ENCODE measurements at regions not wholly inside any gene's neighbourhood (a gene's known extent, or its start where the extent isn't known, plus 50 kb on each side); places are given as distances from the start of the nearest gene placed in this dataset.

DNA sequence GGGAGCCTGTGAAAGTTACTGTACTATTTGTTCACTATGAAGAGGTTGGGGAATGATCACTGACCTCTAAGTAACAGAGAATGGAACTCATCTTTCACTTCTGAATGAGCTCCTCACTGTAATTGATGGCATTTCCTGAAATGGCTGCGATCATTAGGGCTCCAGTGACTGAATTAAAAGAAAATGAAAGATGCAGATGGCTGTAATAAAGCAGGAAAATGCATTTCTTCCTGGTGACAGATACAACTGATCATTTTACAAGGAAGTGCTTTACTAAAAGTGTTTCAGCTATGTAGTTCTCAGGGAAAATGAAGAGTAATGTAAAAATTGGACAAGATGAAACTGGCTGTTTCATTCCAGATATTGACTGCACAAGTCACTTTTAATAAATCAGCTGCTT lies 1200.6 kb upstream of the NUDT12 start:
- no peak for DNase-seq
- in situ Hi-C loops (cut with MboI; ENCODE audit: low pct_unique_long_range_greater_than_20kb, low sequenced_read_pairs): no loop called here

GRCh38 chr5:104757915-104758314 lies 1195.3 kb upstream of the NUDT12 start:
- in situ Hi-C loops (cut with MboI; ENCODE audit: low pct_unique_long_range_greater_than_20kb, low sequenced_read_pairs): no loop called here
- DNase-seq: no peak

DNA sequence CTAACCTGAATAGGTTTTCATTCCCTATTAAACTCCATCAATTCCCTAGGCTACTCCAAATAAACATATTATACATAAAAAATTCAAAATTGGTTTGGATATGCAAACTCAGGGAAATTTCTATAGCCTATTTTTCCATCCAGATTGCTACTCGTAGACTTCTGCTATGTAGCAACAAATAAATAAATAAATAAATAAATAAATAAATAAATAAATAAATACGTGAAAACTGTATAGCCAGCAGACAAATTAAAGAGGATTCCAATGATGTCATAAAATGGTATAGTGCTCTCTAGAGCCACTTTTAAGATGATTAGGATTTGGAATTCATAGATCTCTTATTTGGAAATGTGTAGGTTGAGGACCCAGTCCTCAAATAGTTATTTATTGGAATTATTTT lies 1193.2 kb upstream of the NUDT12 start:
- no peak for DNase-seq
- in situ Hi-C loops (cut with MboI; ENCODE audit: low pct_unique_long_range_greater_than_20kb, low sequenced_read_pairs): no loop called here

- in situ Hi-C loops (cut with MboI; ENCODE audit: low pct_unique_long_range_greater_than_20kb, low sequenced_read_pairs): no loop called here
- DNase-seq: no peak
These were observed 1191.9 kb upstream of the NUDT12 start for GRCh38 chr5:104754311-104754995.

DNA sequence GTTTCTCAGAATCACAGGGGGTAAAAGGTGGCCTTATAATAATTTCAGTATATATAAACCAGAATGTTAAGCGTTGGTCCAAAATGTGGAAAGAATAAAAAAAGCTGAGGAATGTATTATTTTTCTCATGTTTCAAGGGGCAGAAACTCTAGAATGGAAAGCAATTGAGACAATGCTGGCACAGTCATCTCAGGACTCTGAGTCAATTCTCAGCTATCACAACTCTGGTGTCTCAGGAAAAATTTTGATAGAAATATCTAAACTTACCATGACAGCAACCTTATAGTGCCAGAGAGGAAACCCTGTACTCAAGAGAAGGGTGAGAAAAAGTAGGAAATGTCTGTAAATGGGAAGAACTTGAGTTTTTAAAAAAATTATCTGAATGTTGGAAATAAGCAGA lies 1189.4 kb upstream of the NUDT12 start:
- no peak for DNase-seq
- in situ Hi-C loops (cut with MboI; ENCODE audit: low pct_unique_long_range_greater_than_20kb, low sequenced_read_pairs): no loop called here

GRCh38 chr5:104739905-104740304 lies 1177.3 kb upstream of the NUDT12 start:
- DNase-seq: no peak
- in situ Hi-C loops (cut with MboI; ENCODE audit: low pct_unique_long_range_greater_than_20kb, low sequenced_read_pairs): no loop called here

GRCh38 chr5:104739503-104739902 lies 1176.9 kb upstream of the NUDT12 start:
- in situ Hi-C loops (cut with MboI; ENCODE audit: low pct_unique_long_range_greater_than_20kb, low sequenced_read_pairs): no loop called here
- DNase-seq: no peak

GRCh38 chr5:104736073-104736472 lies 1173.5 kb upstream of the NUDT12 start:
- in situ Hi-C loops (cut with MboI; ENCODE audit: low pct_unique_long_range_greater_than_20kb, low sequenced_read_pairs): no loop called here
- no peak for DNase-seq

GRCh38 chr5:104734046-104734445 lies 1171.5 kb upstream of the NUDT12 start:
- no peak for DNase-seq
- in situ Hi-C loops (cut with MboI; ENCODE audit: low pct_unique_long_range_greater_than_20kb, low sequenced_read_pairs): no loop called here

GRCh38 chr5:104733063-104733669 lies 1170.6 kb upstream of the NUDT12 start:
- in situ Hi-C loops (cut with MboI; ENCODE audit: low pct_unique_long_range_greater_than_20kb, low sequenced_read_pairs): no loop called here
- DNase-seq: no peak

GRCh38 chr5:104731331-104731730 lies 1168.7 kb upstream of the NUDT12 start:
- no peak for DNase-seq
- in situ Hi-C loops (cut with MboI; ENCODE audit: low pct_unique_long_range_greater_than_20kb, low sequenced_read_pairs): no loop called here

- no peak for DNase-seq
- in situ Hi-C loops (cut with MboI; ENCODE audit: low pct_unique_long_range_greater_than_20kb, low sequenced_read_pairs): no loop called here
These were observed 1145.4 kb upstream of the NUDT12 start for GRCh38 chr5:104708027-104708426.

DNA sequence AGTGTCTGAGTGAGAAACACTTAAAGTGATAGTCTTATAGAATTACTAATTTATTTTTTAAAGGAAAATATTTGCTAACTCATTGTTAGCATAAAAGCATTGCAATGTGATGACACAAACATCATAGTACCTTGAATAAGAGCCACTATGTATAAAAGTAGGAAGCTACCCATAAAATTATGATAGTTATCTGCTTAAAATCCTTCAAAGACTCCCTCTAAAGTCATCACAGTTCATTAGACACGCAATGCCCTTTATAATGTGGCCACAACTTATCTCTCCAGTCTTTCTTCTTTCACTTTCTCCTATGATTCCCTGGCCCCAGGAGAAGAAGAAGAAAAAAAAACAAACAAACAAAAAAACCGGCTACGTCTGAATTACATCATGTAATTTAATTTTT lies 1144.0 kb upstream of the NUDT12 start:
- in situ Hi-C loops (cut with MboI; ENCODE audit: low pct_unique_long_range_greater_than_20kb, low sequenced_read_pairs): no loop called here
- DNase-seq: no peak

GRCh38 chr5:104702212-104702611 lies 1139.6 kb upstream of the NUDT12 start:
- DNase-seq: no peak
- in situ Hi-C loops (cut with MboI; ENCODE audit: low pct_unique_long_range_greater_than_20kb, low sequenced_read_pairs): no loop called here

- in situ Hi-C loops (cut with MboI; ENCODE audit: low pct_unique_long_range_greater_than_20kb, low sequenced_read_pairs): no loop called here
These were observed 1136.8 kb upstream of the NUDT12 start for GRCh38 chr5:104699438-104699837.

GRCh38 chr5:104661256-104661655 lies 1098.7 kb upstream of the NUDT12 start:
- in situ Hi-C loops (cut with MboI; ENCODE audit: low pct_unique_long_range_greater_than_20kb, low sequenced_read_pairs): no loop called here
- DNase-seq: no peak

More at GRCh38 chr5:104699438-104699837, 1136.8 kb upstream of the NUDT12 start:
- no peak for DNase-seq

GRCh38 chr5:104659497-104659896 lies 1096.9 kb upstream of the NUDT12 start:
- no peak for DNase-seq
- in situ Hi-C loops (cut with MboI; ENCODE audit: low pct_unique_long_range_greater_than_20kb, low sequenced_read_pairs): no loop called here

GRCh38 chr5:104652271-104652861 lies 1089.8 kb upstream of the NUDT12 start:
- no peak for DNase-seq
- in situ Hi-C loops (cut with MboI; ENCODE audit: low pct_unique_long_range_greater_than_20kb, low sequenced_read_pairs): no loop called here

DNA sequence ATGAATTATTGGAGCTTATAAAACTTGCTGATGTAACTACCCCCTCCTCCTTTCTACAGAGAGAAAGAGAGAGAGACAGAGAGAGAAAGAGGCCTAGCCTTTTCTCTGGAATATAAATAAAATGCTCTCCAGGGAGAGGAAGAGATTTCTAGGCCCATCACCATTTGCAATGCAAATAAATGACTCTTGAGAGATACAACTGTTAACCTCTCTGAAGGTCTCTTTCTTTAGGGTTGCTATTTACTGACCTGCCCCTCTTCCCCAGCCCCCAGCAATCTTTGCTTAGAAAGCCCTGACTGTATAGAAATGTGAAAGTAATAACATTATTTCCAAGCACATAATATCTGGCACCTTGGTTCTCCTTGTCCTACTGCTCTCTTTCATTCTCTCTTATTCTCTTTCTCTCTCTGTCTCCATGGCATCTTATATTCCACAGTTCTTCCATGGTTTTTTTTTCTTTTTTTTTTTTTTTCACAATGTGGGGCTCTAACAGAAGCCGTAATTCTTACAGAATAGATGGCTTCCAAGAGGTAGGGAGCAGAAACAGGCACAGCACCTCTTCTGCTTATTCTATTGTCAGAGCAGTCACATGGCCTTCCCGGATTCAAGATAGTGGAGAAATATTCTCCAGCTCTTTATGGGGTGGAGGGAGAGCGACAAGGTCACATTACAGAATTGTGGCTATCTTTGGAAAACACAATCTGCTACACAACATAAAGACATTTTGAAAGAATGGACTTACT lies 1087.9 kb upstream of the NUDT12 start:
- DNase-seq: no peak
- in situ Hi-C loops (cut with MboI; ENCODE audit: low pct_unique_long_range_greater_than_20kb, low sequenced_read_pairs): no loop called here

DNA sequence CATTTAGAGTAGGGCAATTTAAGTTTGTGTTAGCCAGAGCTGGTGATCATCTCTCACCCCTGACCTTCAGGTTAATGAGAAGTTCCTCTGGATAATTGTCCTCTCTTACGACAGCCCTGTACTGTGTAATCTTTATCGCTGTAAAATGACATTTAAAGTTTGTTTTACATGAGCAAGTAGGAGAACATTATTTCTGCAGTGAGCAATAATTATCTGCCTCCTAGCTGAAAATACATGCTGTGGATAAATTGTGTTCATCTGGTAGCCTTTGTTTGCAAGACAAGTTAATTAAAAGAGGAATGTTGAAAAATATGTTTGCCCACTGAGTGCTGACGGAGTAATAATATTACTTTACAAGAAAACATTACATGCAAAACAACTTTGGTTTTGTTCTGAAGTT lies 1083.8 kb upstream of the NUDT12 start:
- in situ Hi-C loops (cut with MboI; ENCODE audit: low pct_unique_long_range_greater_than_20kb, low sequenced_read_pairs): no loop called here
- no peak for DNase-seq
